MCF 10A (cell line): ENCODE measurements at regions not wholly inside any gene's neighbourhood (a gene's known extent, or its start where the extent isn't known, plus 50 kb on each side); places are given as distances from the start of the nearest gene placed in this dataset.

Source experiments
- BruUV-seq: library from RNA; stranded (reverse); fragments of 400-500 nt; replicated peaks from 2 replicates; lab custom pipeline; 2021; lab: Mats Ljungman, UMichigan
- CTCF ChIA-PET: fragments of 300-600 bp; sonication (Branson Sonifier 250); formaldehyde crosslinking; extraction: SDS; loops from one replicate; lab custom pipeline; 2021; ENCODE audit warnings: antibody characterized with exemption, inconsistent platforms; lab: Yijun Ruan, JAX
- POLR2A ChIA-PET: fragments of 300-600, 350-650 bp; sonication (Branson Sonifier 250); formaldehyde crosslinking; extraction: SDS; loops from one replicate; lab custom pipeline; 2020; ENCODE audit warnings: antibody characterized with exemption, inconsistent platforms; lab: Yijun Ruan, JAX
- DNase-seq: peaks from one replicate; pipeline ENCODE4 v3.0.0-alpha.2; 2018; ENCODE audit not compliant: unreplicated experiment
- H3K27ac Mint-ChIP-seq: one replicate; pipeline ENCODE4 v1.8.0; 2022; ENCODE audit warnings: mild to moderate bottlenecking, low read depth, mixed read lengths; ENCODE audit not compliant: unreplicated experiment
- H3K27me3 Mint-ChIP-seq: one replicate; pipeline ENCODE4 v1.8.0; 2022; ENCODE audit warnings: mixed read lengths; ENCODE audit not compliant: insufficient read depth, unreplicated experiment
- H3K36me3 Mint-ChIP-seq: one replicate; pipeline ENCODE4 v1.8.0; 2022; ENCODE audit warnings: mild to moderate bottlenecking, moderate library complexity, mixed read lengths; ENCODE audit not compliant: insufficient read depth, unreplicated experiment
- H3K4me1 Mint-ChIP-seq: one replicate; pipeline ENCODE4 v1.8.0; 2022; ENCODE audit warnings: mixed read lengths; ENCODE audit not compliant: insufficient read depth, unreplicated experiment
- H3K4me3 Mint-ChIP-seq: one replicate; pipeline ENCODE4 v1.8.0; 2022; ENCODE audit warnings: mild to moderate bottlenecking, moderate library complexity, mixed read lengths; ENCODE audit not compliant: unreplicated experiment
- H3K9me3 Mint-ChIP-seq: one replicate; pipeline ENCODE4 v1.8.0; 2022; ENCODE audit warnings: mixed read lengths; ENCODE audit not compliant: unreplicated experiment
- CTCF ChIP-seq: fragments of 200-600 bp; IDR thresholded peaks from one replicate; pipeline ENCODE4 v1.8.0; 2022; ENCODE audit warnings: antibody characterized with exemption, mild to moderate bottlenecking; ENCODE audit not compliant: unreplicated experiment
- intact Hi-C: fragments of 100-400 bp; cut with micrococcal nuclease; formaldehyde crosslinking; loops from 2 replicates; pipeline ENCODE4 v1.14.1; 2022

GRCh38 chr10:42962902-42963231, 114.0 kb upstream of the RET start:
- ChIA-PET CTCF (no interaction called here), POLR2A (no interaction called here)
- Mint-ChIP-seq H3K27ac (no peak overlapping the region), H3K36me3 (no peaks in the 10 kb centered on the region), H3K27me3 (no peaks in the 10 kb centered on the region), H3K4me3 (no peak overlapping the region), H3K4me1 (no peaks in the 10 kb centered on the region), H3K9me3 (peaks cover 2% of the 10 kb centered on the region)
- DNase-seq = no peak
- no TSS peak for BruUV-seq
- TF ChIP-seq CTCF = no peak
- intact Hi-C loops = no loop called here

- intact Hi-C loops = no loop called here
- no TSS peak for BruUV-seq
- ChIA-PET CTCF (no interaction called here), POLR2A (no interaction called here)
- Mint-ChIP-seq H3K4me1 (no peaks in the 10 kb centered on the region), H3K9me3 (no peaks in the 10 kb centered on the region), H3K27ac (no peak overlapping the region), H3K4me3 (no peak overlapping the region), H3K27me3 (no peaks in the 10 kb centered on the region), H3K36me3 (no peaks in the 10 kb centered on the region)
- TF ChIP-seq CTCF = no peak
- DNase-seq = no peak
Measured at GRCh38 chr10:42963312-42963711, 113.6 kb upstream of the RET start.

- ChIA-PET CTCF (no interaction called here), POLR2A (interaction anchor here (0.6 to 0.7 kb wide), 2 partner anchors 89 to 119 kb away, joined by 3 to 5 read pairs; no protein-coding TSS in a partner anchor)
Measured at GRCh38 chr10:42969147-42969546, 107.7 kb upstream of the RET start.

GRCh38 chr10:42969909-42970308, 107.0 kb upstream of the RET start:
- no peak for TF ChIP-seq CTCF
- H3K4me1 Mint-ChIP-seq = no peaks in the 10 kb centered on the region
- ChIA-PET POLR2A (no interaction called here), CTCF (no interaction called here)
- intact Hi-C loops = no loop called here
- peaks cover 6% of the 10 kb centered on the region for H3K9me3 Mint-ChIP-seq
- DNase-seq = no peak
- H3K27ac Mint-ChIP-seq = no peak overlapping the region
- no TSS peak for BruUV-seq
- H3K4me3 Mint-ChIP-seq = no peak overlapping the region
- H3K36me3 Mint-ChIP-seq = no peaks in the 10 kb centered on the region
- no peaks in the 10 kb centered on the region for H3K27me3 Mint-ChIP-seq

More at GRCh38 chr10:42969147-42969546, 107.7 kb upstream of the RET start:
- intact Hi-C loops = no loop called here
- BruUV-seq = no TSS peak
- Mint-ChIP-seq H3K36me3 (no peaks in the 10 kb centered on the region), H3K27me3 (no peaks in the 10 kb centered on the region), H3K4me3 (no peak overlapping the region), H3K27ac (no peak overlapping the region), H3K4me1 (no peaks in the 10 kb centered on the region), H3K9me3 (peaks cover 6% of the 10 kb centered on the region)
- no peak for TF ChIP-seq CTCF
- DNase-seq = no peak
